H9 (cell line): ENCODE measurements at regions not wholly inside any gene's neighbourhood (a gene's known extent, or its start where the extent isn't known, plus 50 kb on each side); places are given as distances from the start of the nearest gene placed in this dataset.

Experiments
- DNase-seq: peaks from one replicate; pipeline ENCODE4 v3.0.0-alpha.2; 2017
- H2AFZ ChIP-seq: one replicate; pipeline ENCODE4 v1.6.1; 2013; ENCODE audit warnings: mild to moderate bottlenecking, low read length, control low read depth, moderate library complexity
- H2AK5ac ChIP-seq: 2 replicates; pipeline ENCODE4 v1.6.1; 2013; ENCODE audit warnings: low read length, control low read depth, mixed read lengths; ENCODE audit not compliant: insufficient read length
- H2BK120ac ChIP-seq: one replicate; pipeline ENCODE4 v1.6.1; 2013; ENCODE audit warnings: low read depth, mild to moderate bottlenecking, low read length, control low read depth, inconsistent platforms; ENCODE audit not compliant: poor library complexity, severe bottlenecking
- H2BK12ac ChIP-seq: 2 replicates; pipeline ENCODE4 v1.6.1; 2013; ENCODE audit warnings: low read length, control low read depth, mixed read lengths, low read depth; ENCODE audit not compliant: insufficient read length
- H2BK15ac ChIP-seq: 2 replicates; pipeline ENCODE4 v1.6.1; 2013; ENCODE audit warnings: low read depth, low read length, control low read depth
- H2BK20ac ChIP-seq: one replicate; pipeline ENCODE4 v1.6.1; 2013; ENCODE audit warnings: low read depth, mild to moderate bottlenecking, low read length, control low read depth, inconsistent platforms; ENCODE audit not compliant: poor library complexity, severe bottlenecking
- H2BK5ac ChIP-seq: 2 replicates; pipeline ENCODE4 v1.6.1; 2013; ENCODE audit warnings: low read length, control low read depth, mixed read lengths; ENCODE audit not compliant: insufficient read length
- H3K14ac ChIP-seq: 2 replicates; pipeline ENCODE4 v1.6.1; 2013; ENCODE audit warnings: low read length, control low read depth; ENCODE audit not compliant: insufficient read depth
- H3K18ac ChIP-seq: 2 replicates; pipeline ENCODE4 v1.6.1; 2013; ENCODE audit warnings: low read depth, mild to moderate bottlenecking, mixed read lengths, low read length, control low read depth; ENCODE audit not compliant: insufficient read length
- H3K23ac ChIP-seq: 2 replicates; pipeline ENCODE4 v1.6.1; 2013; ENCODE audit warnings: low read length, control low read depth, mixed read lengths, low read depth; ENCODE audit not compliant: insufficient read length
- H3K23me2 ChIP-seq: 2 replicates; pipeline ENCODE4 v1.6.1; 2013; ENCODE audit warnings: low read depth, mild to moderate bottlenecking, mixed read lengths, low read length, control low read depth; ENCODE audit not compliant: insufficient read length, poor library complexity, severe bottlenecking
- H3K27ac ChIP-seq: 2 replicates; pipeline ENCODE4 v1.5.1; 2013; ENCODE audit warnings: low read length, control low read depth, mixed read lengths, low read depth; ENCODE audit not compliant: insufficient read length
- H3K27me3 ChIP-seq: 2 replicates; pipeline ENCODE4 v1.6.1; 2013; ENCODE audit warnings: low read length, control low read depth, inconsistent platforms; ENCODE audit not compliant: insufficient read depth
- H3K4ac ChIP-seq: 2 replicates; pipeline ENCODE4 v1.6.1; 2013; ENCODE audit warnings: low read depth, mild to moderate bottlenecking, control low read depth, inconsistent platforms, low read length, moderate library complexity
- H3K4me1 ChIP-seq: 2 replicates; pipeline ENCODE4 v1.6.1; 2013; ENCODE audit warnings: low read length, control low read depth, inconsistent platforms; ENCODE audit not compliant: insufficient read depth
- H3K4me2 ChIP-seq: 2 replicates; pipeline ENCODE4 v1.6.1; 2013; ENCODE audit warnings: low read length, control low read depth, mixed read lengths; ENCODE audit not compliant: insufficient read length, insufficient read depth
- H3K56ac ChIP-seq: 2 replicates; pipeline ENCODE4 v1.6.1; 2013; ENCODE audit warnings: low read depth, mild to moderate bottlenecking, mixed read lengths, low read length, control low read depth; ENCODE audit not compliant: insufficient read length
- H3K79me1 ChIP-seq: 2 replicates; pipeline ENCODE4 v1.6.1; 2013; ENCODE audit warnings: low read depth, mild to moderate bottlenecking, moderate library complexity, low read length, control low read depth, inconsistent platforms; ENCODE audit not compliant: insufficient read depth, poor library complexity, severe bottlenecking
- H3K79me2 ChIP-seq: 2 replicates; pipeline ENCODE4 v1.6.1; 2013; ENCODE audit warnings: low read length, control low read depth, inconsistent platforms; ENCODE audit not compliant: insufficient read depth
- H3K9ac ChIP-seq: 2 replicates; pipeline ENCODE4 v1.6.1; 2013; ENCODE audit warnings: low read length, control low read depth, mixed read lengths; ENCODE audit not compliant: insufficient read length; ENCODE audit errors: extremely low read depth
- H3K9me3 ChIP-seq: one replicate; pipeline ENCODE4 v1.6.1; 2013; ENCODE audit warnings: low read depth, low read length, inconsistent platforms; ENCODE audit not compliant: control insufficient read depth
- H3T11ph ChIP-seq: one replicate; pipeline ENCODE4 v1.6.1; 2013; ENCODE audit warnings: mild to moderate bottlenecking, low read length, control low read depth, inconsistent platforms
- H4K20me1 ChIP-seq: one replicate; pipeline ENCODE4 v1.6.1; 2013; ENCODE audit not compliant: control insufficient read depth, insufficient read length, insufficient read depth
- H4K5ac ChIP-seq: 2 replicates; pipeline ENCODE4 v1.6.1; 2013; ENCODE audit warnings: low read depth, mild to moderate bottlenecking, mixed read lengths, low read length, control low read depth; ENCODE audit not compliant: insufficient read length
- H4K8ac ChIP-seq: replicated peaks from 2 replicates; pipeline ENCODE4 v1.6.1; 2013; ENCODE audit warnings: low read length, control low read depth, mixed read lengths, low read depth; ENCODE audit not compliant: insufficient read length
- H4K91ac ChIP-seq: 2 replicates; pipeline ENCODE4 v1.6.1; 2013; ENCODE audit warnings: low read depth, mild to moderate bottlenecking, moderate library complexity, mixed read lengths, low read length, control low read depth; ENCODE audit not compliant: insufficient read length
- H3K27ac Mint-ChIP-seq, 3 experiments: 2 replicates in 2 of 3; 3 replicates in 1 of 3; pipeline ENCODE4 v1.8.0; 2020 to 2021; ENCODE audit warnings: mixed read lengths in 3 of 3, mild to moderate bottlenecking in 1 of 3, moderate library complexity in 1 of 3
- H3K27me3 Mint-ChIP-seq: 2 replicates; pipeline ENCODE4 v1.8.0; 2021; ENCODE audit warnings: low read depth, mild to moderate bottlenecking, moderate library complexity, mixed read lengths
- H3K36me3 Mint-ChIP-seq, 3 experiments: 2 replicates in 2 of 3; 3 replicates in 1 of 3; pipeline ENCODE4 v1.8.0; 2020 to 2021; ENCODE audit warnings: low read depth in 3 of 3, mixed read lengths in 3 of 3; ENCODE audit not compliant: insufficient read depth in 1 of 3
- H3K4me1 Mint-ChIP-seq, 2 experiments: 2 replicates each; pipeline ENCODE4 v1.8.0; 2020; ENCODE audit warnings: mixed read lengths in 2 of 2
- H3K4me3 Mint-ChIP-seq, 2 experiments: 2 replicates in 1 of 2; 3 replicates in 1 of 2; pipeline ENCODE4 v1.8.0; 2020 to 2021; ENCODE audit warnings: mild to moderate bottlenecking in 2 of 2, mixed read lengths in 2 of 2, moderate library complexity in 1 of 2
- H3K9me3 Mint-ChIP-seq, 2 experiments: 2 replicates in 1 of 2; 3 replicates in 1 of 2; pipeline ENCODE4 v1.8.0; 2020; ENCODE audit warnings: mild to moderate bottlenecking in 2 of 2, mixed read lengths in 2 of 2, moderate library complexity in 1 of 2
- WGBS: extraction: QIAGEN DNeasy Blood & Tissue Kit; methylation state at CpG from one replicate; pipeline ENCODE4 v1.1.7; 2013; ENCODE audit warnings: missing lambda C conversion rate, low lambda C conversion rate, mixed read lengths; ENCODE audit not compliant: insufficient read length; ENCODE audit errors: extremely low coverage; 5-methylcytosine and 5-hydroxymethylcytosine counted together
- TF ChIP-seq, protein P1 (sequence below): fragments of 200-600 bp; sonication (generic); conservative IDR thresholded peaks from 3 replicates; pipeline ENCODE4 v1.8.0; 2021; ENCODE audit warnings: antibody characterized with exemption, mild to moderate bottlenecking

DNA sequence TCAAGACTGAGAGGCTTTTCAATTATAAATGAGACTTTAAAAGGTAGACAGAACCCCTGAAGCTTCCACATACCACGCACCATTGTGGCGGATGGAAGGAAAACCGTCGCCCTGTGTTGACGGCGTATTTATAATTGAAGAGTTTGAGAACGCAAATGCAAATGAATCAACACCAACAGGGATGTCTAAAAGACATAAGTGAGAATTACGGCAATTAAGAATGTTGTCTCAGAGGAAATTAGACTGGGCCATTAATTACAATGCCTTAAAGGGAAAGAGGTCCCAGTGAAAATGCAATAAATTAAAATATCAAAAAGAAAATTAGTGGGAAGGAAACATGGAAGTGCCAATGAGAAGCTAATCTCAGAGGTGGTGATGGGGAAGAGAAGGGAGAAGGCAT, 148.5 kb upstream of the XYLT1 start:
- no peak overlapping the region for H2BK15ac ChIP-seq
- no peak overlapping the region for H3K9ac ChIP-seq
- no peaks in the 10 kb centered on the region for H3K23me2 ChIP-seq
- peaks cover 6 to 7% of the 10 kb centered on the region in 2 experiments; a peak in 3 of 4 replicates for H3K4me1 Mint-ChIP-seq
- no peak overlapping the region for H2BK12ac ChIP-seq
- no peaks in the 10 kb centered on the region for H3K79me1 ChIP-seq
- H3K27ac ChIP-seq: no peak overlapping the region
- no peak overlapping the region for H2BK20ac ChIP-seq
- H3K14ac ChIP-seq: no peak overlapping the region
- 0 out of 5 replicates have a peak, but pooled peaks cover 0 to 2% of the 10 kb centered on the region in 2 experiments for H3K9me3 Mint-ChIP-seq
- WGBS: no CpG with 5 or more reads among the region's 8 CpGs
- H3K36me3 Mint-ChIP-seq: no peaks in the 10 kb centered on the region
- no peak overlapping the region for H2BK120ac ChIP-seq
- H2AFZ ChIP-seq: no peak overlapping the region
- no peak overlapping the region for H3K23ac ChIP-seq
- no peak for DNase-seq
- H3K4me3 Mint-ChIP-seq: no peak overlapping the region
- H3K9me3 ChIP-seq: no peaks in the 10 kb centered on the region
- H4K20me1 ChIP-seq: no peaks in the 10 kb centered on the region
- no peak overlapping the region for H4K91ac ChIP-seq
- no peak overlapping the region for H3K4me2 ChIP-seq
- H4K8ac ChIP-seq: no peak overlapping the region
- H3K4ac ChIP-seq: no peak overlapping the region
- H3T11ph ChIP-seq: no peak overlapping the region
- no peak overlapping the region for H3K27ac Mint-ChIP-seq
- no peaks in the 10 kb centered on the region for H3K4me1 ChIP-seq
- H3K56ac ChIP-seq: no peak overlapping the region
- TF ChIP-seq, protein P1, sequence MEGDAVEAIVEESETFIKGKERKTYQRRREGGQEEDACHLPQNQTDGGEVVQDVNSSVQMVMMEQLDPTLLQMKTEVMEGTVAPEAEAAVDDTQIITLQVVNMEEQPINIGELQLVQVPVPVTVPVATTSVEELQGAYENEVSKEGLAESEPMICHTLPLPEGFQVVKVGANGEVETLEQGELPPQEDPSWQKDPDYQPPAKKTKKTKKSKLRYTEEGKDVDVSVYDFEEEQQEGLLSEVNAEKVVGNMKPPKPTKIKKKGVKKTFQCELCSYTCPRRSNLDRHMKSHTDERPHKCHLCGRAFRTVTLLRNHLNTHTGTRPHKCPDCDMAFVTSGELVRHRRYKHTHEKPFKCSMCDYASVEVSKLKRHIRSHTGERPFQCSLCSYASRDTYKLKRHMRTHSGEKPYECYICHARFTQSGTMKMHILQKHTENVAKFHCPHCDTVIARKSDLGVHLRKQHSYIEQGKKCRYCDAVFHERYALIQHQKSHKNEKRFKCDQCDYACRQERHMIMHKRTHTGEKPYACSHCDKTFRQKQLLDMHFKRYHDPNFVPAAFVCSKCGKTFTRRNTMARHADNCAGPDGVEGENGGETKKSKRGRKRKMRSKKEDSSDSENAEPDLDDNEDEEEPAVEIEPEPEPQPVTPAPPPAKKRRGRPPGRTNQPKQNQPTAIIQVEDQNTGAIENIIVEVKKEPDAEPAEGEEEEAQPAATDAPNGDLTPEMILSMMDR: no peak
- H2AK5ac ChIP-seq: no peak overlapping the region
- no peaks in the 10 kb centered on the region for H3K27me3 ChIP-seq
- H3K27me3 Mint-ChIP-seq: no peaks in the 10 kb centered on the region; the same call in 1 of the 2 replicates
- no peaks in the 10 kb centered on the region for H3K79me2 ChIP-seq
- H2BK5ac ChIP-seq: no peak overlapping the region
- no peak overlapping the region for H3K18ac ChIP-seq
- H4K5ac ChIP-seq: no peak overlapping the region
